WTC11 (cell line): ENCODE measurements at regions not wholly inside any gene's neighbourhood (a gene's known extent, or its start where the extent isn't known, plus 50 kb on each side); places are given as distances from the start of the nearest gene placed in this dataset.

Source experiments
- ATAC-seq: fragments of 200-7000 bp; cut with Tn5 transposase; 2 replicates; pipeline ENCODE4 v1.10.0; 2021; ENCODE audit warnings: mild to moderate bottlenecking, moderate library complexity
- CTCF ChIA-PET: fragments of 300-600 bp; sonication (Branson Sonifier 250); formaldehyde crosslinking; loops from one replicate; lab custom pipeline; 2021; ENCODE audit warnings: antibody characterized with exemption; lab: Charles Lee
- POLR2A ChIA-PET: fragments of 350-600 bp; sonication (Branson Sonifier 250); formaldehyde crosslinking; loops from one replicate; lab custom pipeline; 2021; ENCODE audit warnings: antibody characterized with exemption; lab: Charles Lee
- DNase-seq: peaks from one replicate; pipeline ENCODE4 v3.0.0; 2021; ENCODE audit warnings: low spot score
- H3K27ac Mint-ChIP-seq: 2 replicates; pipeline ENCODE4 v1.8.0; 2021; ENCODE audit warnings: mixed read lengths
- H3K27me3 Mint-ChIP-seq: 2 replicates; pipeline ENCODE4 v1.8.0; 2021; ENCODE audit warnings: low read depth, mild to moderate bottlenecking, moderate library complexity, mixed read lengths
- H3K36me3 Mint-ChIP-seq: 2 replicates; pipeline ENCODE4 v1.8.0; 2021; ENCODE audit warnings: mixed read lengths
- H3K4me1 Mint-ChIP-seq: 2 replicates; pipeline ENCODE4 v1.8.0; 2022; ENCODE audit warnings: mixed read lengths
- H3K4me3 Mint-ChIP-seq: 2 replicates; pipeline ENCODE4 v1.8.0; 2021; ENCODE audit warnings: mild to moderate bottlenecking, moderate library complexity, mixed read lengths
- H3K9me3 Mint-ChIP-seq: 2 replicates; pipeline ENCODE4 v1.8.0; 2021; ENCODE audit warnings: mixed read lengths
- CREM ChIP-seq: sonication (generic); formaldehyde crosslinking; IDR thresholded peaks from 2 replicates; pipeline ENCODE4 v1.8.1; 2022; ENCODE audit warnings: mild to moderate bottlenecking, missing genetic modification reagents, moderate library complexity
- FOXK1 ChIP-seq: sonication (generic); formaldehyde crosslinking; IDR thresholded peaks from 2 replicates; pipeline ENCODE4 v1.8.0; 2022; ENCODE audit warnings: mild to moderate bottlenecking, moderate library complexity, missing genetic modification reagents
- PRRX2 ChIP-seq: fragments of 250-450 bp; sonication (Bioruptor Pico); IDR thresholded peaks from 2 replicates; pipeline ENCODE4 v1.8.0; 2021; ENCODE audit warnings: mild to moderate bottlenecking
- SMAD3 ChIP-seq: sonication (generic); formaldehyde crosslinking; IDR thresholded peaks from 2 replicates; pipeline ENCODE4 v1.8.0; 2022; ENCODE audit warnings: missing genetic modification reagents, mild to moderate bottlenecking, borderline replicate concordance
- SOX15 ChIP-seq: fragments of 250-450 bp; sonication (Bioruptor Pico); IDR thresholded peaks from 2 replicates; pipeline ENCODE4 v1.9.0; 2021; ENCODE audit warnings: mild to moderate bottlenecking
- TP53 ChIP-seq: sonication (generic); formaldehyde crosslinking; IDR thresholded peaks from 2 replicates; pipeline ENCODE4 v1.8.1; 2023; ENCODE audit warnings: mild to moderate bottlenecking, missing genetic modification reagents
- ZBTB21 ChIP-seq: sonication (generic); formaldehyde crosslinking; IDR thresholded peaks from 2 replicates; pipeline ENCODE4 v1.8.1; 2023; ENCODE audit warnings: mild to moderate bottlenecking, missing genetic modification reagents, borderline replicate concordance
- ZNF219 ChIP-seq: sonication (generic); formaldehyde crosslinking; IDR thresholded peaks from 2 replicates; pipeline ENCODE4 v1.8.0; 2023; ENCODE audit warnings: missing genetic modification reagents, mild to moderate bottlenecking, borderline replicate concordance
- ZNF423 ChIP-seq: fragments of 250-450 bp; sonication (Bioruptor Pico); IDR thresholded peaks from 2 replicates; pipeline ENCODE4 v2.1.2; 2022; ENCODE audit warnings: mild to moderate bottlenecking, moderate library complexity
- TF ChIP-seq, protein P1 (sequence below): sonication (generic); formaldehyde crosslinking; IDR thresholded peaks from 2 replicates; pipeline ENCODE4 v1.8.1; 2023; ENCODE audit warnings: mild to moderate bottlenecking, missing genetic modification reagents, borderline replicate concordance
- TF ChIP-seq, protein P2 (sequence below): sonication (generic); formaldehyde crosslinking; IDR thresholded peaks from 2 replicates; pipeline ENCODE4 v1.8.1; 2022; ENCODE audit warnings: mild to moderate bottlenecking, missing genetic modification reagents, moderate library complexity, borderline replicate concordance
- TF ChIP-seq, protein P3 (sequence below): sonication (generic); formaldehyde crosslinking; IDR thresholded peaks from 2 replicates; pipeline ENCODE4 v1.8.1; 2023; ENCODE audit warnings: mild to moderate bottlenecking, missing genetic modification reagents, moderate library complexity
- TF ChIP-seq, protein P4 (sequence below): sonication (generic); formaldehyde crosslinking; IDR thresholded peaks from 2 replicates; pipeline ENCODE4 v1.8.0; 2022; ENCODE audit warnings: missing genetic modification reagents
- TF ChIP-seq, protein P5 (sequence below): fragments of 250-450 bp; sonication (Bioruptor Pico); conservative IDR thresholded peaks from 2 replicates; pipeline ENCODE4 v1.9.0; 2021; ENCODE audit warnings: mild to moderate bottlenecking

DNA sequence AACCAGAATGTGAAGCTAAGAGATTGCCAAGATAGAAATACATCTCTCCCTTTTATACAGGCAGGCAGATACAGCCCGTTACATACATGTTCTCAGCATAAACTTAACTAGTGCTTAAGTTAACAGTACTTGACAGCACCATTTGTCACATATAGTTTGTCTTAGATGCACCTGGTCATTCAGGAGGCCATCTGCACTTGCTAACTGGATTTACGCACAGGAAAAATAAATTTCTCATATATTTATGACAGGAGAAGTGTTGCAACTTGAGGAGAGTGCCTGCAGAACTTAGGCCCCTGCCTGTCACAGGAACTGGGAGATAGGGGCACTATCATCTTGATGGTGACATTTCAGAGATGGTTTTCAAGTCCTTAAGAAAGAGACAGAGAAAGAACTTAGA is 1462.1 kb upstream of the CDH9 start (continued):
- TF ChIP-seq, protein P1, sequence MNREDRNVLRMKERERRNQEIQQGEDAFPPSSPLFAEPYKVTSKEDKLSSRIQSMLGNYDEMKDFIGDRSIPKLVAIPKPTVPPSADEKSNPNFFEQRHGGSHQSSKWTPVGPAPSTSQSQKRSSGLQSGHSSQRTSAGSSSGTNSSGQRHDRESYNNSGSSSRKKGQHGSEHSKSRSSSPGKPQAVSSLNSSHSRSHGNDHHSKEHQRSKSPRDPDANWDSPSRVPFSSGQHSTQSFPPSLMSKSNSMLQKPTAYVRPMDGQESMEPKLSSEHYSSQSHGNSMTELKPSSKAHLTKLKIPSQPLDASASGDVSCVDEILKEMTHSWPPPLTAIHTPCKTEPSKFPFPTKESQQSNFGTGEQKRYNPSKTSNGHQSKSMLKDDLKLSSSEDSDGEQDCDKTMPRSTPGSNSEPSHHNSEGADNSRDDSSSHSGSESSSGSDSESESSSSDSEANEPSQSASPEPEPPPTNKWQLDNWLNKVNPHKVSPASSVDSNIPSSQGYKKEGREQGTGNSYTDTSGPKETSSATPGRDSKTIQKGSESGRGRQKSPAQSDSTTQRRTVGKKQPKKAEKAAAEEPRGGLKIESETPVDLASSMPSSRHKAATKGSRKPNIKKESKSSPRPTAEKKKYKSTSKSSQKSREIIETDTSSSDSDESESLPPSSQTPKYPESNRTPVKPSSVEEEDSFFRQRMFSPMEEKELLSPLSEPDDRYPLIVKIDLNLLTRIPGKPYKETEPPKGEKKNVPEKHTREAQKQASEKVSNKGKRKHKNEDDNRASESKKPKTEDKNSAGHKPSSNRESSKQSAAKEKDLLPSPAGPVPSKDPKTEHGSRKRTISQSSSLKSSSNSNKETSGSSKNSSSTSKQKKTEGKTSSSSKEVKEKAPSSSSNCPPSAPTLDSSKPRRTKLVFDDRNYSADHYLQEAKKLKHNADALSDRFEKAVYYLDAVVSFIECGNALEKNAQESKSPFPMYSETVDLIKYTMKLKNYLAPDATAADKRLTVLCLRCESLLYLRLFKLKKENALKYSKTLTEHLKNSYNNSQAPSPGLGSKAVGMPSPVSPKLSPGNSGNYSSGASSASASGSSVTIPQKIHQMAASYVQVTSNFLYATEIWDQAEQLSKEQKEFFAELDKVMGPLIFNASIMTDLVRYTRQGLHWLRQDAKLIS (CRISPR knock-in tag), result no peak

DNA sequence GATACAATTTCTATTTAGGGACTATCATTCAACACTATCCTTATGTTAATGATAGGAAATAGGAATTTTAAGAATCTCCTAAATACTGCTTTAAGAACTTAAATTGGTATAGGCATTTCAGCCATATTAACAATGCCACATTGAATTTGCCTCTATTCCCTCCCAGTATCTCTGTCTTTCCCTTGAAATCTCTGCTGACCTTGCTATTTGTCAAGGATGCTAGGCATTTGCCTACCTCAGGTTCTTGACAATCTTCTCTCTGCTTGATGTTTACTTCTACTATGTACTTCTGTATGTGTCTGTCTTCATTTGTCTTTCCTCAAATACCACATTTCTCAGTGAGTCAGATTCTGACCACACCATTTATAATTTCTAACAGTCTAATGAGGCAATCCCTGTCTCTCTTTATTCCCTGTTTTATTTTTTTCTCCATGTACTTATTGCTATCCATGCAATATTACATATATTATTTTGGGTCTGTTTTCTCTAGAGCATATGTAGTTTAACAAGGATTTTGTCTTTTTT is 1461.4 kb upstream of the CDH9 start:
- Mint-ChIP-seq H3K36me3 (0 out of 2 replicates have a peak, but pooled peaks cover 1% of the 10 kb centered on the region), H3K9me3 (peaks cover 9% of the 10 kb centered on the region), H3K27me3 (no peaks in the 10 kb centered on the region; the same call in 1 of the 2 replicates), H3K27ac (no peak overlapping the region), H3K4me3 (no peak overlapping the region), H3K4me1 (peaks cover 14% of the 10 kb centered on the region)
- no peak for TF ChIP-seq TP53 (CRISPR knock-in tag)
- TF ChIP-seq, protein P2, sequence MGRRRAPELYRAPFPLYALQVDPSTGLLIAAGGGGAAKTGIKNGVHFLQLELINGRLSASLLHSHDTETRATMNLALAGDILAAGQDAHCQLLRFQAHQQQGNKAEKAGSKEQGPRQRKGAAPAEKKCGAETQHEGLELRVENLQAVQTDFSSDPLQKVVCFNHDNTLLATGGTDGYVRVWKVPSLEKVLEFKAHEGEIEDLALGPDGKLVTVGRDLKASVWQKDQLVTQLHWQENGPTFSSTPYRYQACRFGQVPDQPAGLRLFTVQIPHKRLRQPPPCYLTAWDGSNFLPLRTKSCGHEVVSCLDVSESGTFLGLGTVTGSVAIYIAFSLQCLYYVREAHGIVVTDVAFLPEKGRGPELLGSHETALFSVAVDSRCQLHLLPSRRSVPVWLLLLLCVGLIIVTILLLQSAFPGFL (CRISPR knock-in tag), result no peak
- TF ChIP-seq, protein P3, sequence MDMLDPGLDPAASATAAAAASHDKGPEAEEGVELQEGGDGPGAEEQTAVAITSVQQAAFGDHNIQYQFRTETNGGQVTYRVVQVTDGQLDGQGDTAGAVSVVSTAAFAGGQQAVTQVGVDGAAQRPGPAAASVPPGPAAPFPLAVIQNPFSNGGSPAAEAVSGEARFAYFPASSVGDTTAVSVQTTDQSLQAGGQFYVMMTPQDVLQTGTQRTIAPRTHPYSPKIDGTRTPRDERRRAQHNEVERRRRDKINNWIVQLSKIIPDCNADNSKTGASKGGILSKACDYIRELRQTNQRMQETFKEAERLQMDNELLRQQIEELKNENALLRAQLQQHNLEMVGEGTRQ, result no peak
- ChIA-PET POLR2A (no interaction called here), CTCF (no interaction called here)
- DNase-seq (no peak), ATAC-seq (no peak)

DNA sequence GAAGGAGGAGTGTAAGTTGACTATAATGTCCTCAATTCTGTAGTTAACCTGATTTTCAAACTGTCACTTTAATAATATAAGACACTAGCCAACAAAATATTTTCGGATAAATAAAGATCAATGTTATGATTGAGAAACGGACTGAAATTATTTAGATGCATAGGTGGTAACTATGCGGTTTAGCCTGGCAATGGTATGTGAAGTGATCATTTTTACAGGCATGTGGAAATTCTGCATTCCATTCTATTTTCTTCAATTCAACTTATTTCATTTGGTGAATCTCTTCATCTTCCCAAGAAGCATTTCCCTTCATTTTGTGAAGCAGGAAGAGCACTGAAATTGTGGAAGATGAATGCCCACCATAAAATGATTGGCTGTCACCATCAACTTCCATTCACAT is 1457.5 kb upstream of the CDH9 start:
- H3K4me3 Mint-ChIP-seq, result no peak overlapping the region
- CTCF ChIA-PET, result no interaction called here
- H3K36me3 Mint-ChIP-seq, result peaks cover 3% of the 10 kb centered on the region
- no peak for TF ChIP-seq ZNF423
- TF ChIP-seq PRRX2 (CRISPR knock-in tag), result no peak
- TF ChIP-seq, all 79 proteins: peak for 0
- Mint-ChIP-seq H3K27me3 (peaks cover 2% of the 10 kb centered on the region; the same call in 1 of the 2 replicates), H3K27ac (no peak overlapping the region), H3K4me1 (peaks cover 14% of the 10 kb centered on the region), H3K9me3 (peaks cover 19% of the 10 kb centered on the region)
- DNase-seq (no peak), ATAC-seq (no peak)
- POLR2A ChIA-PET, result no interaction called here

DNA sequence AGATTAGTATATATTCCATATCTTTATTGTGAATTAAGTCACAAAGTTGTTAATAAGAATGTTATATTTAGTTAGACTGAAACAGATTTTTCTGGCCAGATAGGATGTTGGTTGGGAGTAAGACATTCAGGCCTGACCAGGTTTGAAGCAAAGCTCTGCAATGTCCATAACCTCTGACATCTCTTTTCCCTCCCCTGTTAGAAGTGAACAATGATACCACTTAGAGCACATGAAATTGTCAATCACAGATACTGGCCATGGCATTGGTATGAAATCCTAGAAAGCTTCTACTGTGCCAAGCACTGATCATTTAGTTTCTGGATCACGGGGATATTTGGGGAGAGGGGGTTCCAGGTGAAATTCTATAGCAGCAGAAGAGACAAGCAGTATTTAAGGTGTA is 1455.1 kb upstream of the CDH9 start:
- ChIA-PET POLR2A (no interaction called here), CTCF (no interaction called here)
- H3K27me3 Mint-ChIP-seq, result peaks cover 2% of the 10 kb centered on the region; the same call in 1 of the 2 replicates
- ATAC-seq, result no peak
- peaks cover 17% of the 10 kb centered on the region for H3K36me3 Mint-ChIP-seq
- no peak overlapping the region for H3K4me3 Mint-ChIP-seq
- no peak overlapping the region for H3K27ac Mint-ChIP-seq
- peaks cover 30% of the 10 kb centered on the region for H3K9me3 Mint-ChIP-seq
- H3K4me1 Mint-ChIP-seq, result peaks cover 28% of the 10 kb centered on the region
- no peak for DNase-seq
- TF ChIP-seq SMAD3 (CRISPR knock-in tag), result no peak
- TF ChIP-seq, protein P4, sequence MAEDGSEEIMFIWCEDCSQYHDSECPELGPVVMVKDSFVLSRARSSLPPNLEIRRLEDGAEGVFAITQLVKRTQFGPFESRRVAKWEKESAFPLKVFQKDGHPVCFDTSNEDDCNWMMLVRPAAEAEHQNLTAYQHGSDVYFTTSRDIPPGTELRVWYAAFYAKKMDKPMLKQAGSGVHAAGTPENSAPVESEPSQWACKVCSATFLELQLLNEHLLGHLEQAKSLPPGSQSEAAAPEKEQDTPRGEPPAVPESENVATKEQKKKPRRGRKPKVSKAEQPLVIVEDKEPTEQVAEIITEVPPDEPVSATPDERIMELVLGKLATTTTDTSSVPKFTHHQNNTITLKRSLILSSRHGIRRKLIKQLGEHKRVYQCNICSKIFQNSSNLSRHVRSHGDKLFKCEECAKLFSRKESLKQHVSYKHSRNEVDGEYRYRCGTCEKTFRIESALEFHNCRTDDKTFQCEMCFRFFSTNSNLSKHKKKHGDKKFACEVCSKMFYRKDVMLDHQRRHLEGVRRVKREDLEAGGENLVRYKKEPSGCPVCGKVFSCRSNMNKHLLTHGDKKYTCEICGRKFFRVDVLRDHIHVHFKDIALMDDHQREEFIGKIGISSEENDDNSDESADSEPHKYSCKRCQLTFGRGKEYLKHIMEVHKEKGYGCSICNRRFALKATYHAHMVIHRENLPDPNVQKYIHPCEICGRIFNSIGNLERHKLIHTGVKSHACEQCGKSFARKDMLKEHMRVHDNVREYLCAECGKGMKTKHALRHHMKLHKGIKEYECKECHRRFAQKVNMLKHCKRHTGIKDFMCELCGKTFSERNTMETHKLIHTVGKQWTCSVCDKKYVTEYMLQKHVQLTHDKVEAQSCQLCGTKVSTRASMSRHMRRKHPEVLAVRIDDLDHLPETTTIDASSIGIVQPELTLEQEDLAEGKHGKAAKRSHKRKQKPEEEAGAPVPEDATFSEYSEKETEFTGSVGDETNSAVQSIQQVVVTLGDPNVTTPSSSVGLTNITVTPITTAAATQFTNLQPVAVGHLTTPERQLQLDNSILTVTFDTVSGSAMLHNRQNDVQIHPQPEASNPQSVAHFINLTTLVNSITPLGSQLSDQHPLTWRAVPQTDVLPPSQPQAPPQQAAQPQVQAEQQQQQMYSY, result no peak
- TF ChIP-seq CREM (CRISPR knock-in tag), result no peak
- TF ChIP-seq PRRX2 (CRISPR knock-in tag), result no peak
- no peak for TF ChIP-seq SOX15 (CRISPR knock-in tag)
- TF ChIP-seq FOXK1 (CRISPR knock-in tag), result no peak
- no peak for TF ChIP-seq ZBTB21 (CRISPR knock-in tag)
- TF ChIP-seq, protein P5, sequence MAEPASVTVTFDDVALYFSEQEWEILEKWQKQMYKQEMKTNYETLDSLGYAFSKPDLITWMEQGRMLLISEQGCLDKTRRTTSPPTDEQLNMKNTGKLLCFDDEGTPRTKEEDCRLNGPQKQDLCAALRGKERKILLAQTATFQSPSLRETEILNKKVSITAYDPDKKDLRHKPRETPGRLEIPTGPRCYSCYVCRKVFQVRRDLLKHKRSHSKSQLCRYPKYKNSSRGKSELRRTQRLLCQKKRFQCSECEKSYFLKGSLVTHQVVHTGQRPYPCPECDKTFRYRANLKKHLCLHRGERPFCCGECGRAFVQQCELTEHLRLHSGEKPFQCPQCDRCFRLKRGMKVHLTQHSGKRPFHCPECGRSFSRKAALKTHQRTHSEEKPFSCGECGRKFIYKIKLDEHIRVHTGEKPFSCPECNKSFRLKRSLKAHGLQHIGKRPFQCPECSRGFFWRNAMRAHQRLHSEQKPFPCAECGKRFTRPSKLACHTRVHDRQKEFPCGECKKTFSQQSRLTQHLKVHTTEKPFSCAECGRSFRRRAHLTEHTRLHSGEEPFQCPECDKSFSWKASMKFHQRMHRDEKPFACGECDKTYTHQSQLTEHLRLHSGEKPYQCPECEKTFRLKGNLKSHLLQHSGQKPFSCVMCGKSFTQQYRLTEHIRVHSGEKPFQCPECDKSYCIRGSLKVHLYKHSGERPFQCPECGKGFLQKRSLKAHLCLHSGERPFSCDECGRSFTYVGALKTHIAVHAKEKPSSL, result no peak
- TF ChIP-seq ZNF219 (CRISPR knock-in tag), result no peak
